HG03045 (cell line): ENCODE measurements at regions not wholly inside any gene's neighbourhood (a gene's known extent, or its start where the extent isn't known, plus 50 kb on each side); places are given as distances from the start of the nearest gene placed in this dataset.
"Not testable (repeated sequence)": the region's sequence is repeated elsewhere in the genome, so short reads cannot be mapped to it uniquely, and the experiment has no call there.

ENCODE experiments used
- ATAC-seq: cut with Tn5 transposase; IDR thresholded peaks from one replicate; pipeline ENCODE4 v1.9.1; 2021; ENCODE audit warnings: mild to moderate bottlenecking, moderate library complexity; ENCODE audit not compliant: unreplicated experiment

DNA sequence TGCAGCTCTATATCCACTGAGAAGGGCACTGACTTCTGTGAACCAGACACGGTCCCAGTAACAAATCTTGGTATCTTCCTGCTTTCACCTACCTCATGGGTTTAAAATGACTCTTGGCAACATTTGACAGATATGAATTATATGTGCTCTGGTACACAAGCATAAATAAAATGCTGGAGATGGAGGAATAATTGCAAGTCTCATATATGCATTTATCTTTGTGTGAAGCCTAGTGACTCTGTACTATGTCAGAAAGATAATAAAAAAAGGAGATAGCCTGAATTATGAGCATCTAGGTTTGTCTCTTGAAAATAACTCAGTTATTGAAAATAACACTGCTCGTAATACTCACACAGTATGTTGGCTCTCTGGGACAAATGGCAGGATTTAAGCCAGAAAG is 167.1 kb upstream of the CRBN start:
- ATAC-seq = no peak

GRCh38 chr3:3342141-3342540 is 162.7 kb upstream of the CRBN start:
- no peak for ATAC-seq

DNA sequence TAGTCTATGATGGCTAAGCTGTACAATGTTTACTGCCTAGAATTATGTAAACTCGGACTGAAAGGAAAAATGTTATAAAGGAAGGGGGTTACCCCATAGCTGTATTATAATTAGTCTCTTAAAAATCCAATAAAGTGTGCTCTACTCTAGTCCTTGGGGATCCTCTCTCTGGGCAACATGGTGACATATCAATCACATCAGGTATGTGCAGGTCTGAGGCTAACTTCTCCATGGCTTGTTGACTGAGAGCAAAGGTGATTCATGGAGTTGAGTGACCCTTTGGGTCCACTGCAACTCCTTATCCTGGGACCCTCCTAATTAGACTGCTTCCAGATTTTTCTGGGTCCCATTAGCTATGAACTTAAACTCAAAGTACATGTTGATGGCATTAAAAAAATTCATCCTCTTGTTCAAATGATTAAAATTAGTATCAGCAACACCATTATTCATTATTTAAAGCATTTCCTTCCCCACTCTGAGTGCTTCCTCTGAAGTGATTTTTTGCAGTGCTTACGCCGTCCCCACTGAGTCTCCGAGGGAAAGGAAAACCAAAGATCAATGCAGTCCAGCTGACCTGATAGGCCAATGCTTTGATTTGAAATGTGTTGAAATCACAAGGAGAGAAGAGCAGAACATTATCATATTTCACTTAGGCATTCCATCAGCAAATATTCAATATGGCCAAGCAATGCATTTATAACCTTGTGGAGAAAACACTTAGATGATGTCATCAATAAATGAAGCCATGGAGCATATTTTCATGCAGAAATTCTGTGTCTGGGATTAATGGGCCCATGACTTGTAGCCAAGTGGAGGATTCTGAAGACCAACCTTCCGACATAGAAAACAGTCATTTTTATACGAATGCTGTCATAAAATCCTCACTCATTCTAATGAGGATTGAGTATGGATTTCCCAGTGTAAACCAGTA is 161.7 kb upstream of the CRBN start:
- ATAC-seq = no peak

DNA sequence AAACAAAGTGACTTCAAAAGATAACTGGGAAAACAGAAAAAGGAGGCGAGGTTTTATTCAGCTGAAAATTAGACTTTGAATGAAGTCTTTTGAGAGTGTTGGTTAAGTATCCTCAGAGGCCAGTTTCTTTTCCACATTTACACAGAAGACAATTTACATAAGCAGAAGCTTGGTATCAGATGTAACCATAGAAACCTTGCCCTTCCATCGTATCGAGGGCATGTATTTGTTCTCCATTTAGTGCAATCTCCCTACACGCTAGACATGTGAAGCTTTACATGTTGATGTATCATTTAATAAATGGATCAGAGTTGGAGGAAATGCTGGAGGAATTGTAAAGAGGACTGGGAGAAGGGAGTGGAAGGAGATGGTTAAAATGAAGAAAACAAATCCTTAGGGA is 161.0 kb upstream of the CRBN start:
- ATAC-seq = no peak

GRCh38 chr3:3335903-3336302 is 156.4 kb upstream of the CRBN start:
- no peak for ATAC-seq

GRCh38 chr3:3334491-3334890 is 155.0 kb upstream of the CRBN start:
- no peak for ATAC-seq

- ATAC-seq = no peak
Measured at GRCh38 chr3:3333571-3333970, 154.1 kb upstream of the CRBN start.

- no peak for ATAC-seq
Measured at GRCh38 chr3:3316521-3316920, 137.0 kb upstream of the CRBN start.

DNA sequence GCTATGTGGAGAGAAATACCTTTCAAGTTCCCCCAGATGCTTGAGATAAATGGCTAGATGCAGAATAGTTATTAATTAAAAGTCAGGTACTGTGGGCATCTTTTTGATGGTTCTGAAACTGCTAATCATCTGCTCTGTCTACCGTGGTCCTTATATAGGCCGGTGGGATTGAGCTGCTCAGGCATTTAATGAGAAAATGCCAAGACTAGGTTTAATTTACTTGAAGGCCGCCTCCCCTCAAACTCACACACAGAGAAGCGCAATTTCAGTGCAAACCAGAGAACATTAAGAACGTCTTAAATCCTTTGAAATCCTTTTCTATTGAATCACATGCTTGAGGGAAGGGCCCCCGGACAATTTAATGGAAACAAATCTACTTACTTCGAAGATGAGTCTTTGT is 136.4 kb upstream of the CRBN start:
- no peak for ATAC-seq

DNA sequence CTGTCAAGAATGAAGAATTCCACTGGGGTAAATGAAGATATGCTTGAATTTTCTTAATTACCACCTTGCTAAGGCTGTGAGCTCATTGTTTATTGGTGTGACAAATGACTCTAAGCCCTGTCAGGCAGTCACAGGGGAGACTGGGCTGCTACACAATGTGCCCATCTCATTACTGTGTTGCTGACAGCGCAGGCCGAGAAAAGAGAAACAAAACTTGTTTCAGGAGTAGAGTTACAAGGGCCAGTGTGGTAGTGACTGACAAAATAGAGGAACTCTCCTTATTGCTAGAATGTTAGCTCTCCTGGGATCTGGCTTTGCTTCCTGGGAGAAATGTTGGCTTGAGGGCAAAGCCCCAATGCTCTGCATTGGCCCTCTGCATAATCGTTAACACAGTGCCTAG is 130.4 kb upstream of the CRBN start:
- no peak for ATAC-seq

DNA sequence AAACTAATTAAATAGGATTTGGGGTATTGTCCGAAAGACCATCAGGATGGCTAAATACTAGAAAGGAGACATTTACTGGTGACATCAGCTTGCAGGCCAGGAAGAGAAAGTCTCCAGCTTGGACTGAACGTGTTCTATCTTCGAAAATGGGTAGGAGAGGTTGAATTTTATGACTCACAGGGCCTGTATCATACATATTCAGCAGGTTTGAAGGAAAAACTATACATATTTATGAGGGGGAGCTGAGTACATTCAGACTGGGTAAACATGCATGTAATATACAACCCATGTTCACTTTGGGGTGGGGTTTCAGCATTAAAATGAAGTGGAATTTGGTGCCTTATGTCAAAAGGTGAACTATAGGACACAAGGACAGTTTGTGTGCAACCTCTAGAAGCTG is 129.3 kb upstream of the CRBN start:
- no peak for ATAC-seq

- ATAC-seq = no peak
Measured at GRCh38 chr3:3307491-3307890, 128.0 kb upstream of the CRBN start.

GRCh38 chr3:3305841-3306240 is 126.3 kb upstream of the CRBN start:
- ATAC-seq = no peak

DNA sequence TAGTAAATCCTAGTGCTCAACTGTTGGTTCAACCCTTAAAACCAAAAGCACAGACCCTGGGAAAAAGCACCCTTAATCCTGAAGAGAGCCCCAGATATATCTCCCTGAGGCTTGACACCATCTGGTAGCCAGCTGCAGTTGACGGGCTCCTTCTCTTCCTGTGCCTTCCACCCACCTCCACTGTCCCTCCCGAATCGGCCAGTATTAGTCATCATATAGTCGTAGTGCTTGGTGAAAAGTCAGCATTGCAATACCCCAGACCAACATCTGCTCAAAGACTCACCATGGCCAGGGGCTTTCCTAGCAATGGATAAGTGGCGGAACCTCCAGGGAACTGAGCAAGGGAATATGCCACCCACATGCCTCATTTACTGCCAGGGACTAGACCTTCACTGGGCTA is 125.6 kb upstream of the CRBN start:
- no peak for ATAC-seq

DNA sequence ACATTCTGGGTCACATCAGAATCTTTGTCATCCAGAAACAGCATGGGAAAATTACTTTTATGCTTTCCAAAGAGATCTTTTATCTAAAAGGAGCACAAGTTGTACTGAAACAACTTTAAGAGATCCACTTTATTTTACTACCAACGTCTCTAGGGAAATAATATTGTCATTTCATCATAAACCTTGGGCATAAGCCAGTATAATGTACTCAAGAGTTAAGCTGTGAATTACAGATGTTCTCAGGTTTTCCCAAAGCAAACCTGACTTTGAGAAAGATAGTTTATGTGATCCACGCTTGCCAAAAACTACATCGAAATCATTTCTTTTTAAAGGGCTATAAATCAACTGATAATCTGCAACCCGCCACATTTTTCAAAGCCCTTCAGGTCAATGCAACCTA is 124.1 kb upstream of the CRBN start:
- ATAC-seq = no peak

- ATAC-seq = no peak
Measured at GRCh38 chr3:3302964-3303363, 123.5 kb upstream of the CRBN start.

DNA sequence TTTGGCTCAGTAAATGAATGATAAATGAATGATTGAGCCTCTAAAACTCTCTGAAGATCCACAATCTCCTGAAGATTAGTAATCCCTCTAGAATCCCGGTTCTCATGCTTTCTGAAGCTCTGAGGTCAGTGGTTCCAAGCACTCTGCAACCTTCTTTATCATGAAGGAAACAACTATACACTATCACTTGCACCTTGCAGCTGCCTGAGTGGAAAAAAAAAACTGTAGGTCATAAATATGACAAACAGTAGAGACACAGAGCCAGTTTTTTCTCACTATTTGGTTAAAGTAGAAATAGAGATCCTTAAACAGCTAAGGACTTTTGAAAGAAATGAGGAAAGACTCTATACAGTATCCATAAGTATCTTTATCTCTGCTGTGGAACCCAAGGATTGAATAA is 122.0 kb upstream of the CRBN start:
- ATAC-seq = no peak

DNA sequence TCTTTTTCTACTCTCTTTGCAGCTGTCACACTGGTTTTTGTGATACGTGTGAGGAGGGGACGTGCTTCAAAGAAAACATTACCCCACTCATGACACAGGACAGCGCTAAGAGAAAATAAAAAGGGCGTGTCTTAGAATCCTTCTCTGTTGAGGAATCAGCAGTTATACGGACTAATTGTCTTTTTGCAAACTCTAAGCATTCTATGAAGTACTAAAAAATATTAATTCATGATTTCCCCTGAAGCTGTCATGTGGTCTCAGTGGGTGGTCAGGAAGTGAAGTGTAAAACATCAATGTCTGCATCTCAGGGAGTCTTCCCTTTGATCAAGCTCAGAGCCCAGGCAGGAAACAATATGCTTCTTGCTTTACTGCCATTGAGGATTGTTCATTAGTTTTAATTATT is 117.5 kb upstream of the CRBN start:
- no peak for ATAC-seq

- no peak for ATAC-seq
Measured at GRCh38 chr3:3295586-3295985, 116.1 kb upstream of the CRBN start.

GRCh38 chr3:3291756-3292283 is 112.3 kb upstream of the CRBN start:
- ATAC-seq = not testable (repeated sequence)

DNA sequence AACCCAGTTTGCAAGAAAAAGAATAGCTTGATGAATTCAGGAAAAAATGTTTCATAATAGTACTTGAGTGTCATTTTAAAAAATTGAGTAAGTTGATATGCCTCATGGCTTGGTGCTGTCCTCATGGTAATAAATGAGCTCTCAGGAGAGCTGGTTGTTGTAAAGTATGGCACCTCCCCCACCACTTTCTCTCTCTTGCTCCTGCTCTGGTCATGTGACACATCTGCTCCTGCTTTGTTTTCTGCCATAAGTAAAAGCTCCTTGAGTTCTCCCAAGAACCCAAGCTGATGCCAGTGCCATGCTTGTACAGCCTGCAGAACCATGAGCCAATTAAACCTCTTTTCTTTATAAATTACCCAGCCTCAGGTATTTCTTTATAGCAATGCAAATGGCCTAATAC is 108.8 kb upstream of the CRBN start:
- no peak for ATAC-seq

DNA sequence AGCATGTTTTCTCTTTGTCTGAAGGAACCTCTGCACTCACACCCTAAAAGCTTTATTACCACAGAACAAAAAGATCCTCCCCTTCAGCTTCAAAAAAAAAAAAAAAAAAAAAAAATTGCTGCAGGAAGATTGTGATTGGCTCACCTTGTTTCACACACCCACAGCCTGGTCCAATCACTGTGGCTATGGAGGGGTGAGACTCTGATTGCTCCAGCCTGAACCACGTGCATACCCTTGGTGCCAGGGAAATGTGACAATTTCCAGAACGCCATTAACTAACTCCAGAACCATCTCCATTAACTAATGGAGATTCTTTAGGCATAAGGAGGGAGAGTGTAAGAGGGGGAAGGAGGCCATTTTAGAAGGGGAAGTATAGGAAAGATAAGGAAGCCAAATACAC is 106.5 kb upstream of the CRBN start:
- no peak for ATAC-seq

DNA sequence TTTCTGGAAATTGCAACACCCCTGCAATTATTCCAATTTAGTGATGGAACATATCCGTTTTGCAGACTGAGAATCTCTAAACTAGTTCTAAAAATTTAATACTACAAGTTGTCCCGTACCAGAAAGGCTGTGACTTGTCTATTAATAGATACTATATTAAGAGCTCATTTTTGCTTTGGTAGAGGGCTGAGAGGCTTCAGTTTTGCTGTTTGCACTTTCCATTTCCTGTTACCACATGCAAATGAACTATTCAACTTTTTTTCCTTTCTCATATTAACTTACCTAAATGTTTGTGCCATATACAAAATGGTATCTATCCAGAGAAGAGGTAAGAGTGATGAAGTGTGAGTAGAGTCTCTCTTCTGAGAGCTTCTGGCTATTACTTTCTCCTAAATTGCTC is 101.5 kb upstream of the CRBN start:
- ATAC-seq = no peak
